HG03039 (cell line): ENCODE measurements at regions not wholly inside any gene's neighbourhood (a gene's known extent, or its start where the extent isn't known, plus 50 kb on each side); places are given as distances from the start of the nearest gene placed in this dataset.
"Not testable (repeated sequence)": the region's sequence is repeated elsewhere in the genome, so short reads cannot be mapped to it uniquely, and the experiment has no call there.

Experiments used
- ATAC-seq: cut with Tn5 transposase; IDR thresholded peaks from one replicate; pipeline ENCODE4 v1.9.1; 2021; ENCODE audit warnings: mild to moderate bottlenecking, moderate library complexity; ENCODE audit not compliant: unreplicated experiment

GRCh38 chr14:85883966-85884365, 354.0 kb downstream of the FLRT2 start:
- no peak for ATAC-seq

- ATAC-seq = no peak
Measured at GRCh38 chr14:85883101-85883500, 353.2 kb downstream of the FLRT2 start.

- no peak for ATAC-seq
Measured at GRCh38 chr14:85881935-85882334, 352.0 kb downstream of the FLRT2 start.

- ATAC-seq = no peak
Measured at GRCh38 chr14:85878874-85879273, 348.9 kb downstream of the FLRT2 start.

GRCh38 chr14:85873006-85873405, 343.1 kb downstream of the FLRT2 start:
- ATAC-seq = no peak

- no peak for ATAC-seq
Measured at GRCh38 chr14:85867450-85867849, 337.5 kb downstream of the FLRT2 start.

GRCh38 chr14:85865701-85866100, 335.8 kb downstream of the FLRT2 start:
- no peak for ATAC-seq

GRCh38 chr14:85858634-85859033, 328.7 kb downstream of the FLRT2 start:
- ATAC-seq = no peak

GRCh38 chr14:85856430-85856829, 326.5 kb downstream of the FLRT2 start:
- no peak for ATAC-seq

GRCh38 chr14:85853996-85854526, 324.1 kb downstream of the FLRT2 start:
- no peak for ATAC-seq

- ATAC-seq = no peak
Measured at GRCh38 chr14:85852906-85853305, 323.0 kb downstream of the FLRT2 start.

GRCh38 chr14:85852123-85852522, 322.2 kb downstream of the FLRT2 start:
- not testable (repeated sequence) for ATAC-seq

- not testable (repeated sequence) for ATAC-seq
Measured at GRCh38 chr14:85830549-85830948, 300.6 kb downstream of the FLRT2 start.

GRCh38 chr14:85829601-85830000, 299.7 kb downstream of the FLRT2 start:
- not testable (repeated sequence) for ATAC-seq

GRCh38 chr14:85824526-85824925, 294.6 kb downstream of the FLRT2 start:
- no peak for ATAC-seq

- no peak for ATAC-seq
Measured at GRCh38 chr14:85822236-85822635, 292.3 kb downstream of the FLRT2 start.

- no peak for ATAC-seq
Measured at GRCh38 chr14:85817430-85817829, 287.5 kb downstream of the FLRT2 start.

GRCh38 chr14:85813040-85813439, 283.1 kb downstream of the FLRT2 start:
- no peak for ATAC-seq

- ATAC-seq = no peak
Measured at GRCh38 chr14:85811340-85811739, 281.4 kb downstream of the FLRT2 start.

GRCh38 chr14:85799668-85800067, 269.7 kb downstream of the FLRT2 start:
- ATAC-seq = no peak

GRCh38 chr14:85798856-85799255, 268.9 kb downstream of the FLRT2 start:
- ATAC-seq = no peak

- ATAC-seq = no peak
Measured at GRCh38 chr14:85793533-85793932, 263.6 kb downstream of the FLRT2 start.

- no peak for ATAC-seq
Measured at GRCh38 chr14:85789506-85789905, 259.6 kb downstream of the FLRT2 start.
